H4 (cell line): ENCODE measurements at regions not wholly inside any gene's neighbourhood (a gene's known extent, or its start where the extent isn't known, plus 50 kb on each side); places are given as distances from the start of the nearest gene placed in this dataset.

Experiments used
- DNase-seq: peaks from one replicate; pipeline ENCODE4 v3.0.0-alpha.2; 2015; ENCODE audit warnings: low spot score

- no peak for DNase-seq
Observed at GRCh38 chr3:6510713-6511112, 350.2 kb upstream of the GRM7 start.

GRCh38 chr3:6512172-6512800 is 348.6 kb upstream of the GRM7 start:
- DNase-seq: no peak

- DNase-seq: no peak
Observed at GRCh38 chr3:6516143-6516542, 344.8 kb upstream of the GRM7 start.

GRCh38 chr3:6516694-6517093 is 344.2 kb upstream of the GRM7 start:
- no peak for DNase-seq

GRCh38 chr3:6518709-6519345 is 342.1 kb upstream of the GRM7 start:
- DNase-seq: no peak

DNA sequence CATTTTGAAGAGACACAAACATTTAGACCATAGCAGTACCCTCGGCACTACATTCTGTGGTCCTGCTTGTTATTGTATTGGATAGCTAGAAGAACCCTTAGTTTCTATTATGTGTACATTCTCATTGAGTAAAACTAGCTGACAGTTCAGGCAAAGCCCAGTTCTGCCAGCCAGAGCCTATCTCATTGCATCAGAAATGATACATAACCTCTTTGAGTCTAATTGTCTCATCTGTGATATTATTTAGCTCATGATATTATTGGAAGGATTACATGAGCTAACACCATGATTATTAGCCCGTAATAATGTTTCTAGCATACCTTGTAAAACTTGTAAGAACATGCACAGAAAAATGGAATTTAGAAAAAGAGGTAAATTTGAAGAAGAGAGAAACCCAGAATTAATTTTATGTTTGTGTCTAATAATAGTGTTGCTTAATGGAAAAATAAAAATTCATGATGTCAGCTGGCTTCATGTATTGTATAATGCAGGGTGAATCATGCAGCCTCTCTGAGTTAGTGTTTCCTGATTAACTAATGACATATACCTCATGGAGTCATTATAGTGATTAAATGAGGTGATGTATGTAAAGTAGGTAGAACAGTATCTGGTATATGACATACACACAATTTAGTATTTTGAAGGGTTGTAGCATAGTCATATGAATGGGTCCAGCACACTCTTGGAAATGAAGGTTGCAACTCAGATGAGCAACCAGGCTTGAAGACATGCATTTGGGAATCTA is 339.4 kb upstream of the GRM7 start:
- no peak for DNase-seq

- no peak for DNase-seq
Observed at GRCh38 chr3:6522191-6522590, 338.7 kb upstream of the GRM7 start.

- no peak for DNase-seq
Observed at GRCh38 chr3:6523043-6523442, 337.9 kb upstream of the GRM7 start.

DNA sequence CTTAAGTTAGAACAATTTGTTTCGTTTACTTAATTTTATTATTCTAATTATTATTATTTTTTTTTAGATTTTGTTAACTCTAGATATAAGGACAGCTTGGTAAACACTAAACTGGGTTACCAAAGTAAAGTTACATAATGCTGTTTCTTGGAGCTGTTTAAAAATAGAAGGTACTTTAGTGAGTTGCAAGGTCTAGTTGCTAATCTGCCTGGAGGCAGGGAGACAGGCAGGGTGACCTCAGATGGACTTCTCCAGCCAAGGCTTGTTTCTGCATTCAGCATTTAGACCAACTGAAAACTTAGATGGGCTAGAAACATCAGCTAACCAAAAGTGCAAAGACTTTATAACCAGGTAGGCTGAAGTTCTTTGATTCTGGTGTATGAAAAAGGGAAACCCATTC is 336.4 kb upstream of the GRM7 start:
- DNase-seq: no peak

DNA sequence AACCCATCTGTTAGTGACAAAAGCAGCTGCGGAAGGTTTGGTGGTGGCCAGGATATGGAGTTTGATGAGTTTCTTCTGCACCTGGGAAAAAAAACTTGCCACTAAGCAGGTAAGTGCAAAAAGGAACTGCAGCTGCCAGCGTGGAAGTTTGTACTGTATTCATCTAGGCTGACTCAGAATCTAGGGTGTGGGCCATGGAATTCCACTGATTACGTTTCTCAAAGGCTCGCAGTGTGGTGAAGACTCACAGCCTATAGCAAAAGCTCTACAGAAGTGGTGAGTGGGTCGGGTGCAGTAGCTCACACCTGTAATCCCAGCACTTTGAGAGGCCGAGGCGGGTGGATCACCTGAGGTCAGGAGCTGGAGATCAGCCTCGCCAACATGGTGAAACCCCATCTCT is 334.6 kb upstream of the GRM7 start:
- DNase-seq: no peak

- no peak for DNase-seq
Observed at GRCh38 chr3:6526861-6527260, 334.1 kb upstream of the GRM7 start.

DNA sequence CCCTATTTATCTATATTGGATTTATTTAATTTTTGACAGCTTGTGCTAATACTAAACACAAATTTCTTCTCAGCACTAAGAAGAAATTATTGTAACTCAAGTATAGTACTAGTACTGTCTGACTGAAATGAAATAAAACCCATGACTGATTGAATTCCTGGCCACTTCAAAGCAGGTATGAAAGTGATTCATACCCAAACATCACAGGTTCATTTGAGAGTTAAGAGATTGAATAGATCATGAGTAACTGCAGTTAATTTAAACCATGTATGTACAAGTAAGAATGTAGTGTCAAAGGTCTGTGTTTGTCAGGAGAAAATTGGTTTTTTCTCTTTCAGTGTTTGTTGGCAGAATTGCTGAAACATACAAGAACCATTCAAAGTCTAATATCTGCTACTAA is 332.0 kb upstream of the GRM7 start:
- no peak for DNase-seq

DNA sequence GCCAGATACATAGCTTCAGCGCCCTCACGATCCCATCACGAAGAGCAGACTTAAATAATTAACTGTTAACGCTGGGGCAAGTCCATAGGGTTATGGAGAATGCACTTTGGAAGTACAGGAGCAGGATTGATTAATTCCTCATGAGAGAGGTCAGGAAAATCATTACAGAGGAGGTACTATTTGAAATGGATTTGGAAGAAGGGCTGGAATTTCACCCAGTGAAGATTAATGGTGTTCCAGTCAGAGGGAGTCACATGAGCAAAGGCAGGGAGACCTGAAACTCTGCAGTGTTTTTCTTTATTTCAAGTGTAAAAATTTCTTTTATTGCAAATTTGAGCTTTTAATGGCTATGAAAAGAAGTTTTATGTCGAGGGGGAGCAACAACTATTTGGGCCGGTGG is 329.8 kb upstream of the GRM7 start:
- DNase-seq: no peak

GRCh38 chr3:6532101-6532500 is 328.8 kb upstream of the GRM7 start:
- no peak for DNase-seq

- no peak for DNase-seq
Observed at GRCh38 chr3:6540981-6541380, 319.9 kb upstream of the GRM7 start.

DNA sequence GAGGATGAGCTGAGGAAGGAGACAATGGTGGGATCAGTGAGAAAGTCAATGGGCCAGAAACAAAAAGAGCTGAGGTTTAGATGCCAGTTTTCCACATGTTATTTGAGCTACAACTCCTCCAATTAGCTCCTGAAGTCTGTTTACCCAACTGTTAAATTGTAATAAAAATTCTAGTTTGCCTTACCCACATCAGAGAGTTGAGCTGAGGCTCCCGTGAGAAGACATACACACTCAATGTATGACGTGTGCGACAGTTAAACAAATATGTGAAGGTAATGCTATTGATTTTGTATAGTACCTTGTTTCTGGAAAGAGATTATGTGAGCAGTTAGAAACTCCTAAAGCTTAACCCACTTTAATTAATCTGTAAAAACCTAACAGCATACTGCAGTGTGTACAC is 318.1 kb upstream of the GRM7 start:
- DNase-seq: no peak

DNA sequence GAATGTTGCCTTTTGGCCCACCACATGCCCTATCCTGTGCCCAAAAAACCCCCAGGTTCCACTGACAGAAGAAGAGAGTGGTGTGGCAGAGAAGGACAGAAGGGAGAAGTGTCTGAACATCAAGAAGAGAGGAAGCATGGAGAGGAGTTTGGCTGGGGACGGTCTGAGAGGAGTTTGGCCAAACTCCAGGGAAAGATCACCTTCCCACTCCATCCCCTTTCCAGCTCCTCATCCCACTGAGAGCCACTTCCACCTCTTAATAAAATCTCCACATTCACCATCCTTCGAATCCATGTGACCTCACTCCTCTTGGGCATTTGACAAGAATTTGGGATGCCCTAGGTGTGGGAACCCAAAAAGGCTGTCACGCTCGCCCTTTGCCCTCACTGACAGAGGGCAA is 311.6 kb upstream of the GRM7 start:
- DNase-seq: no peak

GRCh38 chr3:6551165-6551564 is 309.8 kb upstream of the GRM7 start:
- no peak for DNase-seq

GRCh38 chr3:6560259-6560658 is 300.7 kb upstream of the GRM7 start:
- no peak for DNase-seq

DNA sequence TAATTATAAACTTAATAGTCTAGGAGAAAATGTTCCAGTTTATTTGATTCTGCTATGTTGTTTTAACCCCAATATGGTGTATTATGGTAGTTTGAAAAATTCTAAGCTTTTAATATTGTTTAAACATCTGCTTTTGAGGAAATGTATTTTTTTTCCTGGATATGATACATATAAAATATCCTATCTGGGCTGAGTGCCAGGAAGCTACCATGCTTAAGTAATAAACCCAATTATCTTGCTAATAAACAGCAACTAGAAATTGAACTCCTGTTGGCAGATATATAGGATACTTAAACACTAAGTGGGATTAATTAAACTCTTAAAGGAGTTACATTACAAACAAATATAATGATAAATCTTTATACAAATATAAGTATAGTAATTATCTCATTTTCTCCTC is 293.7 kb upstream of the GRM7 start:
- no peak for DNase-seq

DNA sequence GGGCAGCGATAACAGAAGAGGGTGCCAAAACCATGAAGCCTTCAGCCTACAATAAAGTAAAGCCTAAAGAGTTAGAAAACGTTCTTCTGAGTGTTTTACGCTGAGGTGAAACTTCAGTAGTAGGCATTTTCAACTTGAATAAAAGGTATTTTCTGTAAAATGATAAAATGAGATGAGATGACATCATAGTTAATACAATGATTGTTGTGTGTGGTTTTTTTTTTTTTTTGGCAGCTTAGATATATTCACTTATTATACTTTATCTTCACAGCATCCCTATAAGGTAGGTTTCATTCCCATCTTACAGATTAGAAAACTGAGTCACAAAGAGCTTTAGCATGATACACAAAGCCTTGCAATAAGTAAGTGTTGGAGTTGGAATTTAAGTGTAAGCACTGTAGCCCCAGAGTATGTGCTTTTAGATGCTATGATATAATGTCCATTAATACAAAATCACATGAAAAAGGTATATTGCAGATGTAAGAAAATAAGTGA is 291.9 kb upstream of the GRM7 start:
- no peak for DNase-seq

- no peak for DNase-seq
Observed at GRCh38 chr3:6571448-6571847, 289.5 kb upstream of the GRM7 start.

DNA sequence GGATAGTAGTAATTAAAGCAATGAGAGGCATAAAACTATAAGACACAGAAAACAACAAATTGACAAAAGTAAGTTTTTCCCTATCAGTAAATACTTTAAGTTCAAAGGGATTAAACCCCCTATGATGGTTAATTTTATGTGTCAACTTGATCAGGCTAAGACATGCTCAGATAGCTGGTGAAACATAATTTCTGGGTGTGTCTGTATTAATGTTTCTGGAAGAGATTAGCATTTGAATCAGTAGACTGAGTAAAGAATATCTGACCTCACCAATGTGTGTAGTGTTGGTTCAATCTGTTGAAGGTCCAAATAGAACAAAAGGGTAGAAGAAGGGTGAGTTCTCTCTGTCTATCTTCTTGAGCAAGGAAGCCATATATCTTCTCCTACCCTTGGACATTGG is 283.3 kb upstream of the GRM7 start:
- no peak for DNase-seq
